Gastrocnemius medialis (tissue), 4 donors: ENCODE measurements at regions not wholly inside any gene's neighbourhood (a gene's known extent, or its start where the extent isn't known, plus 50 kb on each side); places are given as distances from the start of the nearest gene placed in this dataset.

Experiments used
- ATAC-seq, 2 donors: fragments of 150-250 bp; one replicate each; pipeline ENCODE4 v1.9.1; 2016
- DNase-seq, 2 donors: peaks; one replicate each; pipeline ENCODE4 v3.0.0-alpha.2; 2019
- H3K27ac ChIP-seq, 4 donors: fragments of 200-600 bp; sonication (generic); 1 replicate in 1 of 4; 2 replicates in 3 of 4; pipeline ENCODE4 v1.5.1; 2016 to 2018; ENCODE audit warnings: mild to moderate bottlenecking in 2 of 4, moderate library complexity in 1 of 4
- H3K27me3 ChIP-seq, 3 donors: fragments of 200-600 bp; sonication (generic) in 2 of 3; 1 replicate in 1 of 3; 2 replicates in 2 of 3; pipeline versions ENCODE4 v1.5.1 to v1.6.0; 2016 to 2019; ENCODE audit warnings: mild to moderate bottlenecking in 1 of 3, moderate library complexity in 1 of 3
- H3K36me3 ChIP-seq, 2 donors: fragments of 200-600 bp; sonication (generic) in 1 of 2; one replicate each; pipeline ENCODE4 v1.5.1; 2017 to 2018
- H3K4me1 ChIP-seq, 2 donors: fragments of 200-600 bp; sonication (generic) in 1 of 2; one replicate each; pipeline ENCODE4 v1.5.1; 2016 to 2017; ENCODE audit warnings: mild to moderate bottlenecking in 2 of 2
- H3K4me3 ChIP-seq, 4 donors: fragments of 200-600 bp; sonication (generic) in 3 of 4; 1 replicate in 1 of 4; 2 replicates in 3 of 4; pipeline ENCODE4 v1.5.1; 2016 to 2019; ENCODE audit warnings: mild to moderate bottlenecking in 2 of 4
- H3K9me3 ChIP-seq, 3 donors: fragments of 200-600 bp; sonication (generic) in 2 of 3; 1 replicate in 1 of 3; 2 replicates in 2 of 3; pipeline ENCODE4 v1.5.1; 2016 to 2019
- POLR2A ChIP-seq, 2 donors: fragments of 450-650 bp; IDR thresholded peaks; one replicate each; pipeline ENCODE4 v1.6.1; 2017; ENCODE audit warnings: antibody characterized with exemption in 2 of 2, mild to moderate bottlenecking in 2 of 2, moderate library complexity in 2 of 2
- in situ Hi-C, 4 donors: fragments of 200-750 bp; cut with MboI; loops; one replicate each; pipeline versions ENCODE4 v1.15.0 to v1.8.0; 2017; ENCODE audit warnings: low sequenced_read_pairs in 4 of 4
- intact Hi-C: fragments of 100-400 bp; cut with DNase I; formaldehyde crosslinking; loops from one replicate; pipeline ENCODE4 v1.15.1; 2023; ENCODE audit warnings: low total_unique reads
- TF ChIP-seq, protein P1 (sequence below), 5 experiments: fragments of 450-650 bp in 3 of 5; fragments of 200-600 bp in 2 of 5; sonication (generic) in 2 of 5; IDR thresholded peaks in 4 of 5; conservative IDR thresholded peaks in 1 of 5; 1 replicate in 4 of 5; 2 replicates in 1 of 5; pipeline ENCODE4 v1.5.1; 2016 to 2019; ENCODE audit warnings: antibody characterized with exemption in 5 of 5, mild to moderate bottlenecking in 3 of 5, moderate library complexity in 3 of 5

DNA sequence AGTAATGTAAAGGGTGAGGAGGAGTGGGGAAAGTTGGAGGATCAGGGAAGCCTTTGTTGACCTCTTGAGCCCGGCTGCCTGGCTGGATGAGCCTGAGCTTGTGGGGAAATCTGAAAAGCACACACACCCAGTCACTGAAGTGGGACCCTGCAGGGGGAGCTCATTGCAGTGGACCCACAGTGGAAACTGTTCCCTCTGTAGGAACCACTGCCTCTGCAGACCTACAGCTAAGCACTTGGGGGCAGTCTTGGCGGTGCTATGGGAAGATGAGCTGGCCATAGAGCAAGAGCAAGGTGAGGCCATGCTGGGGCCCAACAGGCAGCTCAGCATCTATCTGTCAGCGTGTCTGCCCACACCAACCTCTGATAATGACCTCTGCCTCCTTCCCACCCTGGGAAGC, 294.8 kb downstream of the TSHZ3 start:
- H3K27ac ChIP-seq: no peak overlapping the region
- DNase-seq (no peak), ATAC-seq (no peak)
- no peak for TF ChIP-seq POLR2A (IDR thresholded peaks at IDR 0.05)
- TF ChIP-seq, protein P1, sequence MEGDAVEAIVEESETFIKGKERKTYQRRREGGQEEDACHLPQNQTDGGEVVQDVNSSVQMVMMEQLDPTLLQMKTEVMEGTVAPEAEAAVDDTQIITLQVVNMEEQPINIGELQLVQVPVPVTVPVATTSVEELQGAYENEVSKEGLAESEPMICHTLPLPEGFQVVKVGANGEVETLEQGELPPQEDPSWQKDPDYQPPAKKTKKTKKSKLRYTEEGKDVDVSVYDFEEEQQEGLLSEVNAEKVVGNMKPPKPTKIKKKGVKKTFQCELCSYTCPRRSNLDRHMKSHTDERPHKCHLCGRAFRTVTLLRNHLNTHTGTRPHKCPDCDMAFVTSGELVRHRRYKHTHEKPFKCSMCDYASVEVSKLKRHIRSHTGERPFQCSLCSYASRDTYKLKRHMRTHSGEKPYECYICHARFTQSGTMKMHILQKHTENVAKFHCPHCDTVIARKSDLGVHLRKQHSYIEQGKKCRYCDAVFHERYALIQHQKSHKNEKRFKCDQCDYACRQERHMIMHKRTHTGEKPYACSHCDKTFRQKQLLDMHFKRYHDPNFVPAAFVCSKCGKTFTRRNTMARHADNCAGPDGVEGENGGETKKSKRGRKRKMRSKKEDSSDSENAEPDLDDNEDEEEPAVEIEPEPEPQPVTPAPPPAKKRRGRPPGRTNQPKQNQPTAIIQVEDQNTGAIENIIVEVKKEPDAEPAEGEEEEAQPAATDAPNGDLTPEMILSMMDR (IDR thresholded peaks at IDR 0.05 in 4 of 5, conservative IDR thresholded peaks at IDR 0.05 in 1 of 5): peak in 1 of 5 experiments; percentile 9
- H3K4me1 ChIP-seq: no peaks in the 10 kb centered on the region
- H3K27me3 ChIP-seq: no peaks in the 10 kb centered on the region
- H3K36me3 ChIP-seq: no peaks in the 10 kb centered on the region
- in situ Hi-C loops: no loop called here
- intact Hi-C loops: no loop called here
- H3K4me3 ChIP-seq: no peak overlapping the region
- no peaks in the 10 kb centered on the region for H3K9me3 ChIP-seq

DNA sequence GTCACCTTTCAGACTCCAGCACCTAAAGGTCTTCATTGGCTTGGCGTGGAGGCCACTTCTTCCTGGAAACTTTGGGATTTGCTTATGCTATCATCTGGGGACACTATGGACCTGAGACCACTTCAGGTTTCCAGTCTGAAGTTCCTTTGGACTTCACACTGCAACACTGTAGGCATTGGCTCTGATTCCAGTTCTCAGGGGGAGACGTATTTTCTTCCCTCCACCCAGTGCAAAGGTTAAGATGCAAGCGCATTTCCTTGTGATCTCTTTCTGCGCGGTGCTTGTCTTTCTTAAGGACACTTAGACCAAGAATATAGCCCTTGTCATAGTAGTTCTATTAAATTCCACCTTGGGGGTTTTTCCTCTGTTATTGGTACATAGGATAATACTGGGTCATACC, 299.8 kb downstream of the TSHZ3 start:
- no peak for ATAC-seq
- TF ChIP-seq, protein P1 (IDR thresholded peaks at IDR 0.05 in 4 of 5, conservative IDR thresholded peaks at IDR 0.05 in 1 of 5): no peak
- TF ChIP-seq POLR2A (IDR thresholded peaks at IDR 0.05): no peak
- in situ Hi-C loops: no loop called here

DNA sequence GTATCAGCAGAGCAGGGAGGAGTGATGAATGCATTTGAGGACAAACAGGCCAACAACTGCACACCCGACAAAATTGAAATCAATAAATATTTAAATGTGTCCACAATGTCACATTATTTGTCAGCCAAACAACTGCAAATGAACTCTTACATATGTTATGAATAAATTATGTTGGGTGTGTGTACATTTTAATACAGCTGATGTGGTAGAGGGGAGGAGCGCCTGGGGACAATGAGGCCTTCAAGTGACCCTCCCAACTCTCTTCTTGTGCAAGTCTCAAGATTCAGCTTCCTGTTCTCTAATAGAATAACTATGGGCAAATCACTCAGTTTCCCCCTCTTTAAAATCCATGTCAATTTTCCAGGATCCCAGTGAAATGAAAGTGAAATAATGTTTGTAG, 303.2 kb downstream of the TSHZ3 start:
- H3K4me3 ChIP-seq: no peak overlapping the region
- in situ Hi-C loops (no loop called here), intact Hi-C loops (no loop called here)
- no peaks in the 10 kb centered on the region for H3K4me1 ChIP-seq
- H3K27ac ChIP-seq: no peak overlapping the region
- TF ChIP-seq POLR2A (IDR thresholded peaks at IDR 0.05): no peak
- TF ChIP-seq, protein P1 (IDR thresholded peaks at IDR 0.05 in 4 of 5, conservative IDR thresholded peaks at IDR 0.05 in 1 of 5): no peak
- H3K27me3 ChIP-seq: no peaks in the 10 kb centered on the region
- DNase-seq (no peak), ATAC-seq (no peak)
- no peaks in the 10 kb centered on the region for H3K9me3 ChIP-seq
- H3K36me3 ChIP-seq: no peaks in the 10 kb centered on the region

More for the DNA sequence above, 299.8 kb downstream of the TSHZ3 start:
- Histone ChIP-seq H3K36me3 (no peaks in the 10 kb centered on the region), H3K27me3 (no peaks in the 10 kb centered on the region), H3K27ac (no peak overlapping the region), H3K4me1 (no peaks in the 10 kb centered on the region), H3K4me3 (no peak overlapping the region), H3K9me3 (no peaks in the 10 kb centered on the region)
- intact Hi-C loops: no loop called here
- no peak for DNase-seq

DNA sequence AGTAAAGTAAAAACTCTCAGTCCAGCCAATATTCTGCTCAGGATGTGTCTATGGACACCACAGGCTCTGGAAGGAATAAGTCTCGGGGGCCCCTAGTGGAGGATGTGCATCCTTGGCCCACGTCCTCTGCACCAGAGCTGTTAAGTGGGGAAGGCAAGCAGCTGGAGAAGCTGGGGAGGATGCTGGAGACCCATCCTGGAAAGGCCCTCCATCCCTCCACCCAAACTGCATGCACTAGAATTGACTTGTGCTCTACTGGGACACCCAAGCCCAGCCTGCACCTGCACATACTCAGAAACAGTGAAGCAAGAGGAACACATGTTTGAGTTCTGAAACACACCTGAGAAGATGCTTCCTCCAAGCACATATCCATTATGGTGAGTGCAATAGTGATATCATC, 307.8 kb downstream of the TSHZ3 start:
- Histone ChIP-seq H3K9me3 (no peaks in the 10 kb centered on the region), H3K27me3 (no peaks in the 10 kb centered on the region), H3K4me1 (no peaks in the 10 kb centered on the region), H3K36me3 (no peaks in the 10 kb centered on the region), H3K4me3 (no peak overlapping the region), H3K27ac (no peak overlapping the region)
- DNase-seq (no peak), ATAC-seq (no peak)
- in situ Hi-C loops (no loop called here), intact Hi-C loops (no loop called here)
- TF ChIP-seq POLR2A (IDR thresholded peaks at IDR 0.05): no peak
- TF ChIP-seq, protein P1 (IDR thresholded peaks at IDR 0.05 in 4 of 5, conservative IDR thresholded peaks at IDR 0.05 in 1 of 5): no peak

- Histone ChIP-seq H3K4me3 (no peak overlapping the region), H3K36me3 (no peaks in the 10 kb centered on the region), H3K27ac (no peak overlapping the region), H3K27me3 (no peaks in the 10 kb centered on the region), H3K9me3 (no peaks in the 10 kb centered on the region), H3K4me1 (no peaks in the 10 kb centered on the region)
- intact Hi-C loops (no loop called here), in situ Hi-C loops (no loop called here)
- TF ChIP-seq POLR2A (IDR thresholded peaks at IDR 0.05): no peak
- TF ChIP-seq, protein P1 (IDR thresholded peaks at IDR 0.05 in 4 of 5, conservative IDR thresholded peaks at IDR 0.05 in 1 of 5): no peak
- no peak for DNase-seq
- no peak for ATAC-seq
Measured at GRCh38 chr19:31039151-31039550, 310.1 kb downstream of the TSHZ3 start.
